SIG-M5 treated with dmso at 0.1 percent for 504 hours (cell line): ENCODE measurements at regions not wholly inside any gene's neighbourhood (a gene's known extent, or its start where the extent isn't known, plus 50 kb on each side); places are given as distances from the start of the nearest gene placed in this dataset.

ENCODE experiments used
- DNase-seq: peaks from one replicate; lab custom pipeline; 2025; ENCODE audit not compliant: unreplicated experiment; lab: John Stamatoyannopoulos, UW

DNA sequence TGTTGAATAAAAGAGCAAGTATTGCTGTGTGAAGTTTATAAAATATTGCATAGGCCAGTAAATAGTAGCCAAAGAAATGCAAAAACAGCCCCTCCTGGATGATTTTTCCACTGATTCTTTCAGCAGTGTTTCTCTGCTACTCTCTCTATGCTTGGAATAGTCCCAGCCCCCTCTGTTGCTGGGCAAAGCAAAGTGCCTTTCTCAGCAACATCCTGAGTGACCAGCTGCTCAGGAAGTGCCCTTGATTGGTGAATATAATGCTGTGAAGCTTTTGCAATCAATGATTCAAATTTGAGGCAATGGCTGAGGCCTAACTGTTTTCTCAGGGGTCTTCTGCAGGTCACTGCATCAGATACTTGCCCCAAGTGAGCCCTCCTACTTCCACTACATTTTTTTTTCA lies 656.7 kb downstream of the ZNF674 start:
- no peak for DNase-seq

DNA sequence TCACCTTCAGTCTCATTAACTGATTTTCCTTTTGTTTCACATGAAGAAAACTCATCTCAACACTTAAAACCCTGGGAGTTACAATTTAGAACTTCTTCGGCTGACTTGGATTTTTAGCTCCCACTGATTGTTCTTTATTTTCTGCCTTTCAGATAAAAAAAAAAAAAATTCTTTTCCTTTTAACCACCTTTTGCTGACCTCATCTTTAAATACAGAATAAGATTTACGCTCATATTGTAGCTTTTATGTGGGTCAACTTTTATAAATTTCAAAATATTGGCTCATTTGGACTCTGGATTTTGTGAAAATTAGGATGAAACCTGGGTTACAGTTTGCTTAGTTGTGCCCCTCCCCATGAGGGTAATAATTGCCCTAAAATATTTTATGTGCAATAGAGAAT lies 659.3 kb downstream of the ZNF674 start:
- no peak for DNase-seq

DNA sequence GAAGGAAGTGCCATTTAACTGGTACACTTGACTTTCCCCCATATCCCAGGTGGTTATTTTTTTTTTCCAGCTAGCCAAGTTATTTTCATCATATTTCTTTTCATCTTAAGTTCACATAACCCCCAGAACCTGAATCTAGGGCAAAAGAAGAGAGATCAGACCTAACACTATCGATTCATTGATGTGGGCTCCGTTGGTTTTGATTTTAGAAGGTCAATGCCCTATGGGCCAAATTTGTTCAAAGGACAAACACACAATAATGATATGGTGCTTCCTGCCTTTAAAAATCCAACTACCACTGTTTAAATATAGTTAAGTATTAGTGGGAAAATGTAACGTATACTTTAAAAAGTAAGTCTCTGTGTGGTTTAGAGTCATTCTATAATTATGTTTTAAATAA lies 665.7 kb downstream of the ZNF674 start:
- no peak for DNase-seq

DNA sequence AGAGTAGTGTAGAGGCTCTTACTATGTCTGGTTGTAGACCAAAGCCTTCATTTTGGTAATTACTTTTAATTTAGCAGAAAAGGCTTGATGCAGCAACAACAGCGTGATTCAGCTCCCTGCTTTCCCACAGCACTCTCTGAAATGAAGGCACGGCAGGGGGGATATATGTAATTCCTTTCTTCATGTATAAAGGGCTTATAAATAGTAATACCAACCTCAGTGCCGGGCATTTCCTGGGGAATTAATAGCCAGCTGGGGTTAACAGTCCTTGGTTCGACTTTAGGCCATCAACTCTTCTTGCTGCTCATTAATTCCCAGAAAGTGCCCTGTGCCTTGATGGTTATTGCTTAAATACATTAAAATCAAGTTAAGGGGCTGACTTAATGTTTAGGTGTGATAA lies 669.0 kb downstream of the ZNF674 start:
- DNase-seq = no peak

DNA sequence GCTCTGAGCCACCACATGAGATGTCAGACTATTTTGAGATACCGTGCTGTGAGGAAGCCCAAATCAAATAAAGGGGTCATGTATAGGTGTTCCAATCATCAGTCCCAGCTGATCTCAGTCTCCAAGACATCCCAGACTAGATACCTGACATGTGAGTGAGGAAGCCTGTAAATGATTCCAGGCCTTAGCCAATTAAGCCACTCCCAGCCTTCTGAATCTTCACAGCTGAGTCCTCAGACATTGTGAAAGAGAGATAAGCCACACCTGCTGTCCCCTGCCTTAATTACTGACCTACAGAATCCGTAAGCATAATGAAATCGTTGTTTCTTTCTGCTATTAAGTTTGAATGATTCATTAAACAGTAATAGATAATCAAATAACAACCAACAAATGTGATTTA lies 671.4 kb downstream of the ZNF674 start:
- no peak for DNase-seq

DNA sequence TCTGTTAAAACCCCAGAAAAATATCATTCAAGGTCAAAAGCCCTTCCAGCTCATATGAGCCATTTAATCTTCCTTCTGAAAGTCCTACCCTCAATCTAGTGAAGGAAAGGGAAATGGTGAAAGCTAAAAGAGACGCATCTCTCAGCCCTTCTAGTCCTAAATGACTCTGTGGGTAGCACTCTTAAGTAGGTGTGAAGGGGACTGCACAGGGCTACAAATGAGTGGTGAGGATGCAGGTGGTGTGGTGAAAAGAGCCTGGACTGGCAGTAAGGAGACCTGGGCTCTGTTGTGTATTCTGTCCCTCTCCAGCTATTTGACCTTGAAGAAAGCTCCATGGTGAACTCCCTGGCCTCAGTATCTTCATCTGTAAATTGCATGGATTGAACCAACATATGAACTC lies 671.8 kb upstream of the DIPK2B start:
- DNase-seq = no peak

DNA sequence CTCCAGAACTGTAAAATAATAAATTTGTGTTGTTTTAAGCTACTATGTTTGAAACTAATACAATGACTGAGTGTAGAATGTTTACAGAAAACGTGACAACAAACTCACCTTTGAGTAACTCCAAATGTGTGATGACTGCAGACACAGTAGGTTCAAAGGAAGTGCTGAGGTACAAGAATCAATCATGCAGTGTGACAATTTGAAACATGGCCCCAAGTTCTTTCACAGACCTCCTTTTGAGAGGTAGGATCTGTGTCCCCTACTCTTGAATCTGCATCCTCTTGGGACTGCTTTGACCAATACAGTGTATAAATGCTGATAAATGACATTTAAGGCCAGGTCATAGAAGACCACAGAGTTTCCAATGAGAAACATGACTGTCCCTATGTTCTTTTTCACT lies 667.7 kb upstream of the DIPK2B start:
- no peak for DNase-seq

DNA sequence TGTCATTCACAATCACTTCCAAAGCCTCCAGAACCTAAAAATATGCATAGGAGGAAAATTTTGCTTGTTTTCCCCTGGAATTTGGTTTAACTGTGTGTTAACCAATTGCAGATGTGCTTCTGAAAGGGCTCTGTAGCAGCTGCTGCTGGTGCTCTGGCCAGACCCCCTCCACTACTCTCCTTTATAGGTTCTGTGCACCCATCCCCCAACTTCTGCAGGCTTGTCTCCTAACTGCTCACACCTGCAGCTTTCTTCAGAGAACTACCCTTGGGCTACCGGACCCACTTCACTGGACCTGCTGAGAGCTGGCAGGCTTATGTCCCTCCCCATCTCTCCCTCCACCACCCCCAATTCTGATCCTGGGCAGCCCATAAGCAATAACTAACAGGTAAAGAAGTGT lies 662.1 kb upstream of the DIPK2B start:
- DNase-seq = no peak

DNA sequence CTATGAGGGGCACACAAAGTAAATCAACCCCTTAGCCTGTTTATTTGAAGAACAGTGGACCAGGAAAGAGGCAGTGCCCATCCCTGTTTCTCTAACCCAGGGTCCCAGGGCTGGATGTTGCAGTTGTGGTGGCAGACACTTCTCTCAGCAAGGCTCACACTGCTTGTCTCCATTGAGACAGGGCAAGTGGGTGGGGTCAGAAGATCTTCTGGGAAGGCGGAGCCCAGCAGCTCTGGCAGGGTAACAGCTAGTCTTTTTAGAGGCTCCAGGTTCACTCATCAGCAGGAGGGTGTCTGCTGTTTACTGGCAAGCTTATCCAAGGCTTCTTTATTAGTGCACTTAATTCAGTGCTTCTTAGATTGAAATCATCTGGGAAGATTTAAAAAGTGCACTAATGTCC lies 659.8 kb upstream of the DIPK2B start:
- DNase-seq = no peak

DNA sequence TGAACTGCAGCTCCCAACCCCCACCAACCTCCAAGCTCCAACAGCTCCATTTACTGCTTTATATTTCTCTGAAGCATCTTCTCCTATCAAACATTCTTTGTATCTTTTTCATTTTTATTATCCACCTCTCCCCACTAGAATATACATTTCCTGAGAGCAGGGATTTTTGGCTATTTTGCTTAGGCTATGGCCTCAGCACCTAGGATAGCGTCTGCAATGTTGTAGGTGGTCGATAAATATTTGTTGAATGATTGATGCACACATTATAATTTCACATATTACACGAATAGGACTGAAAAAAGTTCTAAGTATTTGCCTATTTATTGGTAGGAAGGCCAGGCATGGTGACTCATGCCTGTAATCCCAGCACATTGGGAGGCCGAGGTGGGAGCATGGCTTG lies 658.7 kb upstream of the DIPK2B start:
- no peak for DNase-seq

DNA sequence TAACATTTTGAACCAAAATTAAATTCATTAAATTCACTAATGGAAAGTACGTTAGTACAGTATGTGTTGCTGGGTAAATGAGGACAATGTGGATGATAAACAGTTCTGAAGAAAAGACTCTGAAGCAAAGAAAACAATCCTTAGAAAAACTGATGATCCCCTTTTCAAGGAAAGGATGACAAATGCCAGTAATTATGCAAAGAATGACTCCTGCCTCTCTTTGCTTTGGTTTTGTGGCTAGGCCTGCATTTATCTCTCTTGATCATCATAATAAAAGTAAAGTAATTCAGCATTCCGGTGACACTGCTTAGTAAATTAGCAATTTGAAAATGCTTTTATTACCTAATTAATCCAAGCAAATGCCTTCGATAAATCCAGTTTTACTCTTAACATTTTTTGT lies 652.2 kb upstream of the DIPK2B start:
- no peak for DNase-seq

DNA sequence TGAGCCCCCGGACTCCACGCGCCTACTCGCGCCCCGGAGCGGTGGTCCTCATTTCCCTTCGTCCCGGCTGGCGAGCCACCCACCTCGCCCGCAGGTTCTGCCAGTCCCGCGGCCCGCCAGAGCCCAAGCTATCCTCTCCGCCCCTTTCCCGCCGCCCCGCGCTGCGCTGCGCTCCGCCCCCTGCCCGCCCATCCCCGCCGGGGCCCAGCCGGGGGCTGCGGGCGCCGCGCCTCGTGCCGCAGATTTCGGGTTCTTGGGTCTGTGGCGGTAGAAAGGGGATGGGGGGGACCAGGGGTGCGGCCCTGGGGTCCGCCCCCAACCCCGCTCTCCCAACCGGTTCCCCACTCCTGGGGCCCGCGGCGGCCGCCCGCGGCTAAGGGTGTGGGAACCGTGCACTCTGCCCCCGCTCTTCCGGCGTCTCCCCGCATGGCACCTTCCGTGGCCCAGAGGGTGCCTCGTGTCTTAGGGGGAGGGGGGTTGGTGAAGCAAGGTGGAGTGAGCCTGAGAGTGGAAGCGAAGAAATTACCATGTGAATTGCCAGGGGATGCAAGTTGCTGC lies 650.8 kb upstream of the DIPK2B start:
- DNase-seq = peak; percentile 3

DNA sequence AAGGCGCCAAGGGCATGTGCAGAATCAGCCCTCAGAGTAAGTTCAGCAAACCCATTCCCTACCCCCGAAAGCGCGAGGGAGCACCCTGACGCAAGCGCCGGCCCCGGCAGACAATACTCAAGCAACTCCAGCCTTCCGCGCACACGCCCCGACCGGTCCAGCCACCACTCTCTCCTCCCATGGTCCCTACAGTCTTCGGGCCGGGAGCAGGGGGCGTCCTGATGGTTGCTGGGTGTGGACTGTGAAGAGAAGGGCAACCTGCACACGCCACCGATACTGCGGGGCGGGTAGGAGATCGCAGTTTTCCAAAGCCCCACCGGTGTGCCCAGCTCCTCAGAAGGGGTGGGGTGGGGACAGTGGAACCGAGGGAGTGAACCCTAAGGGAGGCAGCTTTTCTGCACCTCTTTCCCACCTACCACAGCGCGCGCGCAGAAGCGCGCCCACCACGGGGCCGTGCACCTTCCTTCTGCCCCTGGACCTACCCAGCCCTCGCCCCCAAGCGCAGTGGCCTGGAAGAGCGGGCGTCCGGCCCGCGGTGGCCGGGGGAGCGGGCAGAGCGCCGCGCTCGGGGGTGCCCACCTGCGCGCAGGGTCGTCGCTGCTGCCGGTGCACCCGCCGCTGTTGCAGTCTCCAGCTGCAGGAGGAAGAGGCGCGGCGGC lies 650.2 kb upstream of the DIPK2B start:
- no peak for DNase-seq

DNA sequence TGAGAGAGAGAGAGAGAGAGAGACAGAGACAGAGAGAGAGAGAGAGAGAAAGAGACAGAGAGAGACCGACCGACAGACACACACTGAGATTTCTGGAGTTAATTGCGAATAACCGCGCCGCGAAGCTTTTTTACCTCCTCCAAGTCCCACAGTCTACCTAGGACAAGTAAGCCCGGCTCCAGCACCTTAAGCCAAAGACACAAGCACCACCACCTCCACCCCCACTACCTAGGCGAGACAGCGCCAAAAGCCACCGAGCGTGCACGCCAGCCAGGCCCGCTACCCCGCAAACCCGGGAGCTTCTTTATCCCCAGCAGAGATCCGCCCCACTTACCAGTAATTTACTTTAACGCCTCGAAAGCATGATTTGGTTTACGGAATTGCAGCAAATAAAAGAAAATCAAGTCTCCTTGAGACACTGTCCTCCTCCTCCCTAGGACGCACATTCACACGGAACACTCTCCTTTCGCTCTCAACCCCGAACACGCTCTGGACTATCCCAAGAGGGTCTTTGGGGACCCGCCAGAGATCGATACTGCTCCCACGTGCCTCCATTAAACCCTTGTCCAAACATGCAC lies 649.6 kb upstream of the DIPK2B start:
- DNase-seq = no peak

DNA sequence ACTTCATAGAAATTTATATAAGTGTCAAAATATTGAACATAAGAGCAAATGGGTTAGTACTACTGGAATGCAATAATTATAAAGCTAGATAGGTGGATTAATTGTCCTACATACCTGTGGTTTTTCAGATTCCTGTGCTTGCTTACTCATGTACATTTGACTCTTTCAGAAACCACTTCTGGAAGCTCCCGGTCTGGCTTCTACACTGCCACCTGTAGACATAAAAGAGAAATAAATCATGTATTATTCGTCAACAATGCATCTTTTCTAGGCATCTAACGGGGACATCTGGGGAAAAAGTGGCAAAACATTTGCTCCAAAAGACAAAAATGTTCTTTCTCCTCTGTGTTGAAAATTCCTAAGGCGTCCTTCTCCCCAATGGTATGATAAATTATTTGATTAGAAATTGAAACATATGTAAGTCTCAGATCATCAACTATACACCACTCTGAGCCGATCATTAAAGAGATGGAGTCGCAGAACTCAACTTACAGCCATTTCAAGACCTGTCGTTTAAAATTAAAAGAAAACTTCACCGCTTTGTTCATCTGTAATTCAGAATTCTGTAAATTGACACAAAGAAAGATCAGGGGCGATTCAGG lies 648.7 kb upstream of the DIPK2B start:
- DNase-seq = peak; percentile 46

DNA sequence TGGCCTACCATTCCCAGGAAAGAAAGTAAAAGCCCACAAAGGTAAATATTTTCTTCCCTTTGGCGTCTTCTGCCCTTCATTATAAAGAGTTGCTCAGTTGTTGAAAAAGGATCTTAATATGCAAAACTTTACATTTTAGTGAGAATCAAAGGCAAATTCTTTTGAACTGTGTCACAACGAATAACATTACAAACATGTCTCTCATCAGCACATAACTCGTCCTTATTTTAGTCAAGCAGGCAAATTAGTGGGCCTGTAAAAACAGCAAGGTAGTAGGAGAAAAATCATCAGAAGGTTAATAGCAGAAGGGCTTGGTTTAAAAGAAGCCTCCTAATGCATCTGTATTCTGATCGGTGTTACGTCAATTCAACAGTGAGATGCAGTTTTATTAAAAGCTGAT lies 647.3 kb upstream of the DIPK2B start:
- DNase-seq = no peak

DNA sequence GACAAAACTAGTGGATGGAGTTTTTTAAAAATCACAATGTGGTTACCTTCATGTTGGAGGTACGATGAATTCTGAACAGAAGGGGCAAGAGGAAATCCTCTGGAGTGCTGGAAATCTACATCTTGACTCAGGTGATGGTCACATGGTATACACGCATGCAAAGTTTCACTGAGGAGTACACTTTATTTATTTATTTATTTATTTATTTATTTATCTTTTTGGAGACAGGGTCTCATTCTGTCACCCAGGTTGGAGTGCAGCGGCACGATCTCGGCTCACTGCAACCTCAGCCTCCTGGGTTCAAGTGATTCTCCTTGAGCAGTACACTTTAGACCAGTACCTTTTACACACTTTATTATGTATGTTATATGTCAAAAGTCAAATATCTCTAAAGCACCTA lies 645.7 kb upstream of the DIPK2B start:
- no peak for DNase-seq

DNA sequence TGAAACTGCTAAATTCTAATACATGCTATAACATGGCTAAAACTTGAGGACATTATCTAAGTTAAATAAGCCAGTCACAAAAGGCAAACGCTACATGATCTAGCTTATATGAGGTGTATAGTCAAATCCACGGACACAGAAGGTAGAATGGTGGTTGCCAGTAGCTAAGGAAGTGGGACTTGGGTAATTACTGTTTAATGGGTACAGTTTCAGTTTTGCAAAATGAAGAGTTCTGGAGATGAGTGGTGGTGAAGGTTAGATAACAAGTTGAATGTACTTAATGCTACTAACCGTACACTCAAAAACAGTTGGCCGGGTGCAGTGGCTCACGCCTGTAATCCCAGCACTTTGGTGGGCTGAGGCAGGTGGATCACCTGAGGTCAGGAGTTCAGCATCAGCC lies 644.5 kb upstream of the DIPK2B start:
- no peak for DNase-seq

DNA sequence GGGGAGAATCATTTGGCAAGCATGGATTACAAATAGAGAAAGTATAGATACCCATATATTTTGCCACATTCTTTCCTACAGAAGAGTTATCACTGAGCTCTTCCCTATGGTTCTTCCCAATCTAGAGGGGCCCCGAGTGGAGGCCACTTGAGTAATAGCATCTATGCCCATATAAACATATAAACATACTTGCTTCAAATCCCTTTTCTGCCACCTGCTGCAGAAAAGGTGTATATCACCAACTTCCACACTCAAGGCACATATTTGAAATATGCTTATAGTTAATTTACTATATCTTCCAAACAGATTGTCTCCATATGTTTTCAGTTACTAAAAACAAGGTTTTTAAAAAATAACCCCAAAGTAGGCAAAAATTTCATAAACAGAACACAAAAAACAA lies 642.8 kb upstream of the DIPK2B start:
- DNase-seq = peak; percentile 2

DNA sequence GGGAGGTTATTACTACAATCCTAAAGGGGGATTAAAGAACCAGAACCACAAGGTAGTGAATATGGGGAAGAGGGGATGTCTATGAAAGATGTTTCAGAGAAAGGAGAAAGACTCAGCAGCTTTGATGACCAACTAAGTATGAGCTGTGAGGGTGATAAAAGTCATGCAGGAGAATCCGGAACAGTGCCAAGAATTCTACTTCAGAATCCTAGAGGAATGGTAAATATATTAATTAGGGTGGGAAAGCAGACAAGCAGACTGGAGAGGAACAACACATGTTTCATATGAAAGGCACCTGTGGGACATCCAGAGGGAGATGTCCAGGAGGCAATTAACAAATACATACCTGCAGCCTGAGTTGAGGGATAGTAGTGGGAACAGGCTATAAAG lies 642.2 kb upstream of the DIPK2B start:
- DNase-seq = no peak

DNA sequence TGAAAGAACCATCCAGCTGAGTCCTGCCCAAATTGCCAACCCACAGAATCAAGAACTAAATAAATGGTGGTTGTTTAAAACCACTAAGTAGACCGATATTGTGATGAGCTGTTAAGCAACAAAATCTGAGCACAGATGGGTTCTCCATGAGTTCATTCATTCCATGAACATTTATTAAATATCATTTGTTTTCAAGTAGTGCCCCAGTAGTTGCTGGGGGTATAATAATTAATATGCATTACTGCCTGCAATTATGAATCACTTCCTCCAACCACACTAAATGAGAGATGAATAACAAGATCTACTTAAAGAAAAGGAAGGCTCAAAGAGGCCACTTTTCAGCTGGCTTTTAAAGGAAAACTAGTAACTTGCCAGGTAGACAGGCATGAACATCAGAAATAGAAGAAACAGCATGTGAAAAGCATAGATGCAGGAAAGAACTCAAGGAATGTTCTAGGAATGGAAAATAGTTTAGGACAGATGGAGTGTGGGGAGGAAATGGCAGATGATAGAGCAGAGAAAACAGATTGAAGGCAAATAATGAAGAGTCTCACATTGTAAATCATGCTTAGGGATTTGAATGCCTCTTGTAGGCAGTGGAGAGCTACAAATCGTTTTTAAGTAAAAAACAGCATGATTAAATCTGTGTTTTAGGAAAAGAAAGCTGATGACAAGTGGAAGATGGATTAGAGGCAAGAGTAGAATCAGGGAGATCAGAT lies 641.7 kb upstream of the DIPK2B start:
- no peak for DNase-seq

DNA sequence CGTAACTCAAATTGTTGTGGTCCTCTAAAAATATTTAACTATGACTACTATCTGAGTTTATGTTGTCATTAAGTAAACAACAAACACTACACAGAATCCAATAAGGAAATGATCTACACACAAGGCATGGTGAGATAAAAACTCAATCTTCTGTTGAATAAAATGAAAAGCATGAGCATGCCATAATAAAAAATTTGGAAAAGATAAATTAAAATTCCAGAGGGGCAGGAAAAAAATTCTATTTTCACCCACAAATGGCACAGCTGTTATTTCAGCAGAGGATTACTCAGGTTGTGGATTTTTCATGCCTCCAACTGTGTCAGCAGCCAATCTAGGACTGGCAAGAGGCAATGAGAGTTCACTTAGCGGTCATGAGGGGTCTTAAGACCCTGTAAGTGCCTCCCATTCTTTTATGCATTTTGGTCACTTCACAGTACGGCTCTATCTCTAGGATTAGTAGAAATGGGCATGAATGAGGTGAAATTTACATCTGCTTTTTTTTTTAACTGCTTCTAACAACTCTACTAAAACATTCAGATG lies 639.8 kb upstream of the DIPK2B start:
- DNase-seq = no peak
